ENCODE measurements at regions not wholly inside any gene's neighbourhood (a gene's known extent, or its start where the extent isn't known, plus 50 kb on each side); places are given as distances from the start of the nearest gene placed in this dataset.

GRCh38 chr16:76199681-76200220, 77.5 kb upstream of the CNTNAP4 start:
- TF ChIP-seq ZNF331 (CRISPR knock-in tag; IDR thresholded peaks at IDR 0.05; ENCODE audit: low read depth) (no peak), CTCF (conservative IDR thresholded peaks at IDR 0.05; ENCODE audit: low read depth in 2 of 2) (no peak), REST (IDR thresholded peaks at IDR 0.05; ENCODE audit: unreplicated experiment) (no peak), POLR2AphosphoS5 (IDR thresholded peaks at IDR 0.05; ENCODE audit: low read depth) (no peak), EZH2phosphoT487 (IDR thresholded peaks at IDR 0.05; ENCODE audit: unreplicated experiment) (no peak), CREB1 (CRISPR knock-in tag; IDR thresholded peaks at IDR 0.05; ENCODE audit: low read depth) (no peak), EZH2 (IDR thresholded peaks at IDR 0.05; ENCODE audit: low read depth, unreplicated experiment) (no peak), JUNB (IDR thresholded peaks at IDR 0.05; ENCODE audit: unreplicated experiment) (no peak), ETS1 (IDR thresholded peaks at IDR 0.05) (no peak), NANOG (IDR thresholded peaks at IDR 0.05; ENCODE audit: borderline replicate concordance) (no peak), ZNF462 (CRISPR knock-in tag; IDR thresholded peaks at IDR 0.05) (no peak), ZNF114 (CRISPR knock-in tag; IDR thresholded peaks at IDR 0.05) (no peak), STAT1 (IDR thresholded peaks at IDR 0.05; ENCODE audit: unreplicated experiment) (no peak)

Data from GM23338 (cell line).